GM21526 (cell line): ENCODE measurements at regions not wholly inside any gene's neighbourhood (a gene's known extent, or its start where the extent isn't known, plus 50 kb on each side); places are given as distances from the start of the nearest gene placed in this dataset.
"Not testable (repeated sequence)": the region's sequence is repeated elsewhere in the genome, so short reads cannot be mapped to it uniquely, and the experiment has no call there.

Experiments
- ATAC-seq: cut with Tn5 transposase; IDR thresholded peaks from one replicate; pipeline ENCODE4 v1.9.1; 2021; ENCODE audit warnings: moderate library complexity; ENCODE audit not compliant: unreplicated experiment, low FRiP score

DNA sequence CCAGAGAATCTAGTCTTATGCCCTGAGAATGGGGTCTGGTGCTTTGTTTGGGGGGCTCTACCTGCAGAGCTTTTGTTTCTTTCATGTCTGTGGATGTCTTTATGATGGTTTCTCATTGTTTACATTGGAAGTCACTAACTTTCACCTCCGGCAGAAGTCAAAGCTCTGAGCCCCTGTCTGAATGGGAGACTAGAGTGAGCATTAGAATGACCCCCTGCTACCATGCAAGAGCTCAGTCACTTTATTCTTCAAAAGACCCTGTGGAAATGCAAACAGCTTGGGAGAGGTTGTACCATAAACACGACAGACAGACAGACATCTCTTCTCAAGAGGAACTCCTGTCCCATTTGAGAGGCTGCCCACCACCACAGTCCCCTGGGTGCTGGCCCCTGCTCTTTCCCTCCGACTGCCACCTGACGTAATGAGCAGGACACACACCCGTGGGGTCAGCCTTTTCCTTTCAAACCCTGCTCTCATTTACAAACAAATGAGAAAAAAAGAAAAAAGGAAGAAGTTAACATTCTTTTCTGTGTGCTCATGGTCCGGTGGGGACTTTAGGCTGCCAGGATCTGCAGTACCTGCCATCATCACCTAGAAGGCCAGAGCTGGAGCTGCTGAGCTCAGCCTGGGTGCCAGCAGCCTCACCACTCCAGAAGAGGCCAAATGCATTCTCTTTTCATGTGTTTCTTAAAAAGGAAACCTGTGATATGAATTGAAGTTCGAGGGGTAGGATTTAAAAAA is 91.6 kb downstream of the FZD1 start:
- no peak for ATAC-seq

DNA sequence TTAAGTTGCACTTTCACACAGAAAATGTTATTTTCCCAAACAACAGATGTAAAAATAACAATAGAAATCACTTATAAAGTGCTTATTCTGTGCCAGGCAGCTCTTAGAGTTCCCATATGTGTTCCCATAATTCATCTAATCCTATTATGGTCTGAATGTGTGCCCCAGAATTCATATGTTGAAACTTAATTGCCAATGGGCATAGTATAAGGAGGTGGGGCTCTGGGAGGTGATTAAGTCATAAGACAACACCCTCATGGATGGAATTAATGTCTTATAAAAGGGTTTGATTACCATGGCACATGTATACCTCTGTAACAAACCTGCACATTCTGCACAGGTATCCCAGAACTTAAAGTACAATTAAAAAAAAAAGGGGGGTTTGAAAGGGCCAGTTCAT is 92.7 kb downstream of the FZD1 start:
- ATAC-seq = no peak

DNA sequence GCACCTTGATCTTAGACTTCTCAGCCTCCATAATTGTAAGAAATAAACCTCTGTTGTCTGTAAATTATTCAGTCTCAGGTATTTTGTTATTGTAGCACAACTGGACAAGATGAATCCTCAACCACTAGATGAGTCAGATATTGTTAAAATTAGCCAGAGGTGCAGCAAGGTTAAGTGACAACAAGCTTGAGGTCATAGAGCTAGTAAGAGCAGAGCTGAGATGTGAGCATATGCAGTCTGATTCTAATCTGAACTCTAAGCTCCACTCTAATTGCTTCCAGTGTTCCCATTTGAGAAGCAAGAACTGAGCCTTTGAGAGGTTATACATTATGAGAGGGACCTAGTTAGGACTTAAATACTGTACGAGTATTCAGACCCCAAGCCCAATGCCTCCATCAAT is 93.1 kb downstream of the FZD1 start:
- no peak for ATAC-seq

- ATAC-seq = no peak
These were observed 93.7 kb downstream of the FZD1 start for GRCh38 chr7:91357901-91358300.

DNA sequence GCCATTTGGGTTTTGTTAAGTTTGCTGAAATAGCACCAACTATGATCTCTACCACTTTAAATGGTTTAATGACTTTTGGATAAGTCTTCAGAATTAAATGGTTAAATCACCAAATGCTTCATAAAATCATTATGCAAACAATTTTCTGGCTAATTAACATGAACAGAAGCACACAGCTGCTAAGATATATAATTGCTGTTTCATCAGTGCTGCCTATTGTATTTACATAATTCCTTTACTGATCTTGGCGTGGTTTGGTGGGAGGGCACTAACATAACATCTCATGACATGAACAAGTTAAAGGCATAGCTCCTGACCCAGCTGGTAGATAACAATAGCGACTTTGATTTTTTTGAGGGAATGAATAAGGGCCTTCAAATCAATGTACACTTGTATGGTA is 94.1 kb downstream of the FZD1 start:
- ATAC-seq = no peak

DNA sequence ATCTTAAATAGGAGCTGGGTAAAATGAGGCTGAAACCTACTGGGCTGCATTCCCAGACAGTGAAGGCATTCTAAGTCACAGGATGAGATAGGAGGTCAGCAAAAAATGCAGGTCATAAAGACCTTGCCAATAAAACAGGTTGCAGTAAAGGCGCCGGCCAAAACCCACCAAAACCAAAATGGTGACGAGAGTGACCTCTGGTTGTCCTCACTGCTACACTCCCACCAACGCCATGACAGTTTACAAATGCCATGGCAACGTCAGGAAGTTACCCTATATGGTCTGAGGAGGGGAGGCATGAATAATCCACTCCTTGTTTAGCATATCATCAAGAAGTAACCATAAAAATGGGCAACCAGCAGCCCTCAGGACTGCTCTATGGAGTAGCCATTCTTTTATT is 100.9 kb downstream of the FZD1 start:
- not testable (repeated sequence) for ATAC-seq

- no peak for ATAC-seq
These were observed 101.9 kb downstream of the FZD1 start for GRCh38 chr7:91366091-91366490.

DNA sequence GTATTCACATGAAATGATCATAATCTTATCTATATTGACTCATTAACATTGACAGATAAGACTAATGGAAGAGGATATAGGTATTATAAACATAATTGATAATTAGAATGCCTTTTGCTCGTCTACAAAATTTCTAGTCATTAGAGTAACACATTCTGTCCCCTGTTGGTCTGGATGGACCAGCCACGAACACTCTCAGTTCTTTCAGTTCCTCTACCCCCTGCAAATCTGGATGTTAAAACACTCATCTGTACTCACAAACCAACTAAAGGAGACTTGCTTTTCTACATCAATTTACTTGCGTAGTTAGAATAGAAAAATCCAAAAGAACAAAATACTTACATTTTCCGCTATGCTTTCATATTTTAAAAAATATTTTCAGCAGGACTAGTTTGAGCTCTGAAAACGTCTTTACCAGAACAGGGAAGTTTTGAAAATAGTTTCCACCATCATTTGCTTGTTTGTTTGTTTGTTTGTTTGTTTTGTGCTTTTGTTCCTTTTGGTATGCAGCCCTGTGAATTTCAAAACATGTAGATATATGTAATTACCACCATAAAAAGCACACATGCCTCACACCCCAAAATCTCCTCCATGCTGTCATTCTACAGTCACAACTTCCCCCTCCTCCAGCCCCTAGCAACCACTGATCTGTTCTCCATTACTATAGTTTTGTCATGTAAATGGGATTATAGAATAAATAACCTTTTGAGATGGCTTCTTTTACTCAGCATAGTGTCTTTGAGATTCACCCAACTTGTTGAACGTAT is 103.8 kb downstream of the FZD1 start:
- no peak for ATAC-seq

DNA sequence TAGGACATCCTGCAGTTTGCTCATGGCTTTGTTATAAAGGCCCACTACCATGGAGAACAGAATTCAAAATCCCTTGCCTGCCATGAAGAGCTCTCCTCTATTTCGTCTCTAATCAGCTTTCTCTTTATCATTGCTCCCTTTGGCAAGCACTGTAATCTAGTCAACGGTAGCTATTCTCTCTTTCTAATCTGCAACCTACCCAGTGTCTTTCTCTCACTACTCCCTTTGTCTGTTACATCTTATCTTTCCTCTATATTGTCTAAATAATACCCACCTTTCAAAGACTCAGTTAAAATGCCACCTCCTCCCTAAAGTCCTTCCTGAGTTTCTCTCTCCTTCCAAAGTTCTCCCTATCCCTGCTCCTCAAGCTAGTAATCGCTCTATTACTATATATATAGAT is 108.1 kb downstream of the FZD1 start:
- no peak for ATAC-seq

- ATAC-seq = no peak
These were observed 109.0 kb downstream of the FZD1 start for GRCh38 chr7:91373111-91373800.

GRCh38 chr7:91374321-91374989 is 110.2 kb downstream of the FZD1 start:
- ATAC-seq = no peak

GRCh38 chr7:91375378-91375777 is 111.1 kb downstream of the FZD1 start:
- ATAC-seq = no peak

GRCh38 chr7:91378131-91378530 is 113.9 kb downstream of the FZD1 start:
- ATAC-seq = no peak

GRCh38 chr7:91379236-91379635 is 115.0 kb downstream of the FZD1 start:
- ATAC-seq = no peak

- no peak for ATAC-seq
These were observed 115.8 kb downstream of the FZD1 start for GRCh38 chr7:91379991-91380390.

DNA sequence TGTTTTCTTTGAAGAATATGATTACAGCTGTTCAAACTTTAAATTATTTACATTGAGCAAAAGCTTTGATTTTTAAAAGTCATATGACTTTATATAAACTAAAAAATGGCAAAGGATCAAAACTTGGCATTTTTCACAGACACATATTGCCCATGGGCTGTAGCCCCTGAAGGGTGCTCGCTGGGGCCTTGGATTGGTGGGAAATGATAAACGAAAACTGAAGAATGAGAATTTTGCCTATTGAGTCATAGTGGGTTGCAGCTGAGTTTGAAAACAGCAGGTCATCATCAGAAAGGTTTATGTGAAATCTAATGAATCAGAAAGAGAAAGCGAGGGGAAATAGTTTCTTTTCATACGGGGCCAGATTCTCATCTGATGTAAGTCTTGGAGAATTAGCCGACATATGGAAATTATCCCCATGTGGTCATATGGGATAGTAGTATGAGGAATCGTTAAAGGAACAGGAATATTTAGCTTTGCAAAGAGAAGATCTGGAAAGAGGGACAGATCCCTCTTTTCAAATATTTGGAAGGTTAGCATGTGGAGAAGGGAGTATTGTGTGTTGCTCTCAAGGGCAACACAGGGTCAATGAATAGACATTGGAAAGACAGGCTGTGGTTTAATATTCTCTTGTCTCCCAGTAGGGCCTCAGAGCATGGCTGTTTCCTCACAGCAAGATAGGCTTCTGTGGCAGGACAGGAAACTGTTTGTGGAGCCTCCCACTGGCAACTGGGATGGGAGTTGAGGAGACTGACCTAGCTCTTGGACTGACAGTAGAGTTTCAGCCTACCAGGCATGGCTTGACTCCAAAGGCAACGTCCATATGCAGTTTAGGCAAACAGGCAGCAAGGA is 119.0 kb downstream of the FZD1 start:
- ATAC-seq = no peak

DNA sequence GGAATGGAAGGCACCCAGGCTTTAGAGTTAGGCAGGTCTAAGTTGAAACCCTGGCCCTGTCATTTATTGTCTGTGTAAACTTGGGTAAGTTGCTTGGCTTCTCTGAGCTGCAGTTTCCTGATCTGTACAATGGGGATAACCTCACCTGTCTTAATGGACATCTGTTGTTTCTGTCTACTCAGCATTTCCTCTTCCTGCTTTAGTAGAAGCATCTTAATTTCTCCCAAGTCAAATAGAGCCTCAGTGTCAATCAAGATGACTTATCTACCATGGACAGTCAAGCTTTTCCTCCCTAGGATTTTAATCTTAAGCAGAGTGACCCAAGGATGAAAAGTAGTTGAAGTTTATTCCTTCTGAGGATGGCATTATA is 119.7 kb downstream of the FZD1 start:
- no peak for ATAC-seq

- ATAC-seq = not testable (repeated sequence)
These were observed 130.5 kb downstream of the FZD1 start for GRCh38 chr7:91394757-91395156.

DNA sequence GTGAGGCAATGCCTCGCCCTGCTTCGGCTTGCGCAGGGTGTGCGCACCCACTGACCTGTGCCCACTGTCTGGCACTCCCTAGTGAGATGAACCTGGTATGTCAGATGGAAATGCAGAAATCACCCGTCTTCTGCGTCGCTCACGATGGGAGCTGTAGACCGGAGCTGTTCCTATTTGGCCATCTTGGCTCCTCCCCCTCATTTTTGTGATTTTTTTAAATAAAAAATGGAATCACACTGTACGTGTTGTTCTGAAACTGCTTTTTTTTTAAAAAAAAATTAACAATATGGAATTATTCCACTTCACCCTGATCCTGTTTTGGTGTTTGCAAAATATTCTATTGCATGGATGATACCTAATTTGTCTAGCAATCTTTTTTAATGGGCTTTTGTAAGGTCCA is 131.1 kb downstream of the FZD1 start:
- not testable (repeated sequence) for ATAC-seq

GRCh38 chr7:91397096-91397495 is 132.9 kb downstream of the FZD1 start:
- no peak for ATAC-seq
